ENCODE measurements at regions not wholly inside any gene's neighbourhood (a gene's known extent, or its start where the extent isn't known, plus 50 kb on each side); places are given as distances from the start of the nearest gene placed in this dataset.

DNA sequence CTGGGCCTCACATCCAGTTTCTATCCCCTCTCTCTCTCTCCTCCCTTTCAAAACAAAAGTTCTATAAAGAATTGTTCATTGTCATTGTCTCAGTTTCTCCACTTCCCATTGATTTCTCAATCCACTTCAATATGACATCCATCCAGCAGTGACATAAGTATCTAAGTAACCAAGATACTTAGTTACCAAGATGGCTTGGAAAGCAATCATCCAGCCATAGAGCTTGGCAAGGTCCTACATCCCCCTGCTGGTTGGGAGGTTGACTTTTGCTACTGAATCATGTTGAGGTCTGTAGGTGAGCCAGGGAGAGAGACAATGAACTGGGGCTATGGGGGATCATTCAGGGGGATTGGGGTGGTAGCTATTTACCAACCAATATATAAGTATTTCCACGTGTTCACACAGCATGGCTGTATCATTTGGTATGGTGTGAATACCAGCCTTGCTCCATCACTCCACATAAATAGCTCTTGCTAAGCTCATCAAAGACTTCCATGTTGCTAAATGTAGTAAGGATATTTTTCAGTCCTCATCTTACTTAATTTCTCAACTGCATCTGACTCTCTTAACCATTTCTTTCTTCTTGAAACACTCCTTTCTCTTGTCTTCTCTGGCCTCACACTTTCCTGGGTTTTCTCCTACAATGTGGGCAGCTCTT is 58.8 kb upstream of the NTRK3 start:
- DNase-seq (ENCODE audit: low read depth) = no peak

DNA sequence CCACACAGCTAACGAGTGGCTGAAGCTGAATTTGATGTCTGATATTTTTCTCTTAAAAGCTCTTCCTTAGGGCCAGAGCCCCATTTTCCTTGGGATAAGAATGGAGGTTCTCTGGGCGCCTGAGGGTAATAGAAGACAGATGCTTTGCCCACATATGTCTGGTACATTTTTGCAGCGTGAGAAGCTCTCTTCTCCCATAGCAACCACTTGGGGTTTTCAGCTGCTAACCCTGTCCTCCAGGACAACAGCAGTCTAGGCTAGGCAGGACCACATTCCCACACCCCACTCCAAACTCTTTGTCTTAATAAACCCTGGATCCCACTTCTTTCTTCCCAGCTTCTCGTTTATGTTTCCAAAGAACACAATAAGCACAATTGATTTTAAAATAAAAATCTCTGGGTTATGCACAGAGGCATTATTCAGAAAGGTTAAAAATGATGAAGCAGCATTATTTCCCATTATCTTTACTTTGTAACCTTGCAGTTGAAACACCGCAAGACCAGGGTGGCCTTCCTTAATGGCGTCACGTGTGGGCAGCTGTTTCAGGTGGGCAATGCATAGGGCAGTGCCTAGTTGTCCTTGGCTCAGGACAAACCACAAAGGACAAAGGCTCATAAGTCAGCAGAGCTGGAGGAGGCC is 56.5 kb upstream of the NTRK3 start:
- DNase-seq (ENCODE audit: low read depth) = no peak

DNA sequence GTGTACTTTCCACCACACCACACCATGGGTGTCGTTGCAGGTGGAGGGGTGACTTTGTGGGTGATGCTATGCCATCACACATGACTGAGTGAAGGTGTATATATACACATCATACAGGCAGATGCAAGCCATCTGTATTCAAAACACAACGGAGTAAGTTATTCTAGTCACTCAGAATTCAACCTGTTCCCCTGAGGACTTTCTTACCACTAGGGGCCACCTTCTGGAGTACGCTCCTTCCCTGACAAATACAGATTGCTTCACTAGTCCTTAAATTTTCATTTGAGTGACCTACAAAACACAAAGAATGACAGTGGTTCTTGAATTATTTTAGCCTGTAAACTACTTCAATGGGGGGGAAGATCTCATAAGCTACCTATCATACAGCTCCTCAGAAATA is 52.8 kb upstream of the NTRK3 start:
- no peak for DNase-seq (ENCODE audit: low read depth)

DNA sequence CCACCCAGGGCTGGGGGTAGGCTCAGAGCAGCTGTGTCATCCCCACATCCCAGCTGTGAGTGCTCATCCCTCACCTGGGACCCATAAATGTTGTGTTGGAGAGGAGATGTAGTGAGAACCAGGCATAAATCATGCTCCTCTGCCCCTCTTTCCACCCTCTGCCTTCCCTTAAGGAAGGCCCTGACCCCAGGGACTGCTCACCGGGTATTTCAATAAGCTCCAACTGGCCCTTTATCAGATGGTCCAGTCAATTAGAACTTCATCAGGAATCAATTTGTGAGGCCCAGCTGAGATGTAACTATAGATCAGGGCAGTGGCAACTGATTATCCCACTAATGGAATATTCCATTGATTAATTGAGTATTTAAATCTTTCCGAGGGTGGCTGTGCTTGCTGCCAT is 50.8 kb upstream of the NTRK3 start:
- no peak for DNase-seq (ENCODE audit: low read depth)
